ENCODE measurements at regions not wholly inside any gene's neighbourhood (a gene's known extent, or its start where the extent isn't known, plus 50 kb on each side); places are given as distances from the start of the nearest gene placed in this dataset.

DNA sequence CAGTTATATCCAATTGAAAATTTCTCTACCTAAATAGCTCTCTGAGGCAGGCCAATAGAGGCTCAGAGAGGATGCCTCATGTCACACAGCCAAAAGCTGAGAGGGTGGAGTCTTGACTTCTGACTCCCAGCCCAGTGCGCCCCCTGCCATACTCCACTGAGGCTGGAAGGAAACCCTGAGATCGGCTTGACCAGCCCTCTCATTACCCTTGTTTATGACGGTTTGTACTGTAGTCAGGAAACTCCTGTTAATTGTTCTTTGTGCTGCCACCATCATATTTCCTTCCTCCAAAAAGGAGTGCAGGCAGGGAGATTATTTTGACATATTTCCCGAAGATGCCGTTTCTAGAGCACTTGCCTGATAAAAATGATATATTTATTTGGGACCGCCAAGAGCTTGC lies 107.9 kb downstream of the AIPL1 start:
- H3K4me3 ChIP-seq (replicated peaks in 1 of 2; ENCODE audit: low read depth in 2 of 2, low read length in 2 of 2) = no peak overlapping the region
- TF ChIP-seq, protein P1, sequence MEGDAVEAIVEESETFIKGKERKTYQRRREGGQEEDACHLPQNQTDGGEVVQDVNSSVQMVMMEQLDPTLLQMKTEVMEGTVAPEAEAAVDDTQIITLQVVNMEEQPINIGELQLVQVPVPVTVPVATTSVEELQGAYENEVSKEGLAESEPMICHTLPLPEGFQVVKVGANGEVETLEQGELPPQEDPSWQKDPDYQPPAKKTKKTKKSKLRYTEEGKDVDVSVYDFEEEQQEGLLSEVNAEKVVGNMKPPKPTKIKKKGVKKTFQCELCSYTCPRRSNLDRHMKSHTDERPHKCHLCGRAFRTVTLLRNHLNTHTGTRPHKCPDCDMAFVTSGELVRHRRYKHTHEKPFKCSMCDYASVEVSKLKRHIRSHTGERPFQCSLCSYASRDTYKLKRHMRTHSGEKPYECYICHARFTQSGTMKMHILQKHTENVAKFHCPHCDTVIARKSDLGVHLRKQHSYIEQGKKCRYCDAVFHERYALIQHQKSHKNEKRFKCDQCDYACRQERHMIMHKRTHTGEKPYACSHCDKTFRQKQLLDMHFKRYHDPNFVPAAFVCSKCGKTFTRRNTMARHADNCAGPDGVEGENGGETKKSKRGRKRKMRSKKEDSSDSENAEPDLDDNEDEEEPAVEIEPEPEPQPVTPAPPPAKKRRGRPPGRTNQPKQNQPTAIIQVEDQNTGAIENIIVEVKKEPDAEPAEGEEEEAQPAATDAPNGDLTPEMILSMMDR (IDR thresholded peaks at IDR 0.05; ENCODE audit: low read depth, low read length) = no peak
- no peak for DNase-seq (ENCODE audit: low read depth in 2 of 2)

DNA sequence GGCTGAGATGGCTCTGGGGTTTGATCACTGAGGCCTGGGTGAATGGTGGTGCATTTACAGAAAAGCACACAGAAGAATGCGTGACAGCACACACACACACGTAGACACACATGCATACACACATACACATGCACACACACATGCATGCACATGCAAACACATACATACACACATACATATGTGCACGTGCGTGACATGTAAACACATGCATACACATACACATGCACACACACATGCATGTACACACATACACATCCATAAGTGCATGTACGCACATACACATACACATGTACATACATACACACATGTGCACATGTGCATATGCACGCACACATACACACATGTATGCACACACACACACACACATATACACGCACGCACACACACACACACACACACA lies 108.4 kb downstream of the AIPL1 start:
- H3K4me3 ChIP-seq (replicated peaks in 1 of 2; ENCODE audit: low read depth in 2 of 2, low read length in 2 of 2) = no peak overlapping the region
- DNase-seq (ENCODE audit: low read depth in 2 of 2) = no peak
- TF ChIP-seq, protein P1 (IDR thresholded peaks at IDR 0.05; ENCODE audit: low read depth, low read length) = no peak

GRCh38 chr17:6325741-6326140 lies 109.2 kb downstream of the AIPL1 start:
- TF ChIP-seq, protein P1 (IDR thresholded peaks at IDR 0.05; ENCODE audit: low read depth, low read length) = no peak
- DNase-seq (ENCODE audit: low read depth in 2 of 2) = no peak
- H3K4me3 ChIP-seq (replicated peaks in 1 of 2; ENCODE audit: low read depth in 2 of 2, low read length in 2 of 2) = no peak overlapping the region

GRCh38 chr17:6325051-6325450 lies 109.9 kb downstream of the AIPL1 start:
- TF ChIP-seq, protein P1 (IDR thresholded peaks at IDR 0.05; ENCODE audit: low read depth, low read length) = no peak
- no peak overlapping the region for H3K4me3 ChIP-seq (replicated peaks in 1 of 2; ENCODE audit: low read depth in 2 of 2, low read length in 2 of 2)
- no peak for DNase-seq (ENCODE audit: low read depth in 2 of 2)

- no peak for DNase-seq (ENCODE audit: low read depth in 2 of 2)
- no peak overlapping the region for H3K4me3 ChIP-seq (replicated peaks in 1 of 2; ENCODE audit: low read depth in 2 of 2, low read length in 2 of 2)
- TF ChIP-seq, protein P1 (IDR thresholded peaks at IDR 0.05; ENCODE audit: low read depth, low read length) = no peak
Measured at GRCh38 chr17:6323626-6324356, 111.1 kb downstream of the AIPL1 start.

DNA sequence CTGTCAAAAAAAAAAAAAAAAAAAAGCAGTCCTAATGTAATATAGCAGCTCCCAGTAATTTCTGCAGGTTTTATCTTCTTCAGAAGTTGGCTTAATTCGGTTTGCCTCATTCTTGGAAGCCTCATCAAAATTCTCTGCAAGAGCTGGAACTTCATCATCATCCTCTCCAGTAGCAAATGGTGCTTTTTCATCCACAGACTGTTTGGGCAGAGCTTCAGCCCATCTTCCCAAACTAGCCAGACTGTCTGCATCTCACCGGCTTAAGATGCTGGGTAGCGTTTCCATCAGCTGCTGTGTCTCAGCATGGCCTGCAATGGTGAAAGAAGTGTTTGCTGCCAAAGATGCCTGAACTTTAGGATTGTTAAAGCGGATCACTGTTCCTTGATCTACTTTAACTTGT lies 112.6 kb downstream of the AIPL1 start:
- no peak for DNase-seq (ENCODE audit: low read depth in 2 of 2)
- no peak overlapping the region for H3K4me3 ChIP-seq (replicated peaks in 1 of 2; ENCODE audit: low read depth in 2 of 2, low read length in 2 of 2)
- TF ChIP-seq, protein P1 (IDR thresholded peaks at IDR 0.05; ENCODE audit: low read depth, low read length) = no peak

GRCh38 chr17:6314311-6314710 lies 120.6 kb downstream of the AIPL1 start:
- TF ChIP-seq, protein P1 (IDR thresholded peaks at IDR 0.05; ENCODE audit: low read depth, low read length) = no peak
- H3K4me3 ChIP-seq (replicated peaks in 1 of 2; ENCODE audit: low read depth in 2 of 2, low read length in 2 of 2) = no peak overlapping the region
- DNase-seq (ENCODE audit: low read depth in 2 of 2) = no peak

All from cardiac fibroblast (primary cell).